Mucosa of stomach (tissue), 1 donor: ENCODE measurements at regions not wholly inside any gene's neighbourhood (a gene's known extent, or its start where the extent isn't known, plus 50 kb on each side); places are given as distances from the start of the nearest gene placed in this dataset.

ENCODE experiments used
- H3K27me3 ChIP-seq: one replicate; pipeline ENCODE4 v1.7.0; 2013; ENCODE audit warnings: mild to moderate bottlenecking, low read length; ENCODE audit not compliant: control insufficient read depth, insufficient read depth
- H3K36me3 ChIP-seq: one replicate; pipeline ENCODE4 v1.7.0; 2013; ENCODE audit warnings: low read length; ENCODE audit not compliant: control insufficient read depth, insufficient read depth
- H3K4me1 ChIP-seq: one replicate; pipeline ENCODE4 v1.7.0; 2013; ENCODE audit warnings: mild to moderate bottlenecking, low read length; ENCODE audit not compliant: control insufficient read depth, insufficient read depth
- H3K4me3 ChIP-seq: one replicate; pipeline ENCODE4 v1.7.0; 2013; ENCODE audit warnings: low read length
- H3K9ac ChIP-seq: one replicate; pipeline ENCODE4 v1.7.0; 2013; ENCODE audit warnings: mild to moderate bottlenecking, low read length, moderate library complexity
- H3K9me3 ChIP-seq: one replicate; pipeline ENCODE4 v1.7.0; 2013; ENCODE audit warnings: mild to moderate bottlenecking, low read length, moderate library complexity; ENCODE audit not compliant: control insufficient read depth
- donor health status: Pancreatic carcinoma.

DNA sequence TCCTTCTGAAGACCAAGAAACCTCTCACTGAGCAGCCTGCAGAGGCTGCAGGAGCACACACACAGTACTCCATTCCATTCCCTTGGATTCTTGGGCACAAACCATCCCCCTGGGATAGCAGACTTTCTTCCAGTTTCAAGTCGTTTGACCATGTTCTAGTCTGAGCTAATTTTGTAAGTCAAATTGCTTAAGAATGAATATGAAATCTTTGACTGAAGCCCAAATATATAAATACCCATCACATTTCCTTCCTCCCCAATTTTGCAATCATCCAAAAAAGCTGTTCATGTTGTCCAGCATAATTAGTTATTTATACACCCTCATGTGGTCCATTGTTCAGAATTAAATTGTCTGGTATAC is 231.2 kb upstream of the TPRG1 start:
- Histone ChIP-seq H3K4me3 (no peak overlapping the region), H3K9ac (no peak overlapping the region), H3K27me3 (no peaks in the 10 kb centered on the region), H3K36me3 (no peaks in the 10 kb centered on the region), H3K4me1 (no peaks in the 10 kb centered on the region), H3K9me3 (no peaks in the 10 kb centered on the region)

DNA sequence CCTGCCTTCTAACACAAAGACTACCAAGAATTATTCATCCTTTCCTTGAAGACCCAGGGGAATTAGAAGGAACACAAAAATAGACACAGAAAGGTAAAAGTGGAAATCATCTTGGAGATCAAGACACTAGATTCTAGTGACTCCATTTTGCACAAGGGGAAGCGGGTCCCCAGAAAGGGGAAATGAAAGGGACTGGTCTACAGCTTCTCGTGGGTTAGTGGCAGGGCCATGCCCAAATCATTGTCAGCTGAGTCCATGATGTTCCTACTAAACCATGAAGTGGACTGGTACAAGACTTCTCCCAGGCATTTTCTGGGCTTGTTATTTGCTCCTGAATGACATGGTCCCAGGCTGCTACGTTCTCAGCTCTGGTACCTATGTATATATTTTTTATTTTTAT is 230.7 kb upstream of the TPRG1 start:
- H3K4me1 ChIP-seq: no peaks in the 10 kb centered on the region
- no peak overlapping the region for H3K4me3 ChIP-seq
- H3K36me3 ChIP-seq: no peaks in the 10 kb centered on the region
- no peak overlapping the region for H3K9ac ChIP-seq
- no peaks in the 10 kb centered on the region for H3K9me3 ChIP-seq
- H3K27me3 ChIP-seq: no peaks in the 10 kb centered on the region

DNA sequence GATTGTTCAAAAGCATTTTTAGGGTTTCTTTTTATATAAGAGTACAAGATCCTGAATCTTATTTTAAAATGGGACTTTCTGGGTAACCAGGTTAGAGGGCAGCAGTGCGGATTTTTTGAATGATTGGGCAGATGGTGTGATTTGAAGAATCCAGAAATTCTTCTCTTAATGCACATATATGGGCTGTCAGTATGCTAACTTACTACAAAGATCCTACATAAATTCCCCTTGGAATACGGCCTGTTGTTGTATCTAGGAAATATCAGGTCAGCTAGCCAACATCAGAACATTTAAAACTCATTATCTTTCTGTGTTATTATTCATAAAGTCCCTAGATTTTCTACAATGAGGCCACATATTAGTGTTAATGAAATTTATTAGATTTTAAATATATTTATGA is 229.6 kb upstream of the TPRG1 start:
- Histone ChIP-seq H3K27me3 (no peaks in the 10 kb centered on the region), H3K4me3 (no peak overlapping the region), H3K4me1 (peaks cover 3% of the 10 kb centered on the region), H3K9ac (no peak overlapping the region), H3K9me3 (no peaks in the 10 kb centered on the region), H3K36me3 (no peaks in the 10 kb centered on the region)

DNA sequence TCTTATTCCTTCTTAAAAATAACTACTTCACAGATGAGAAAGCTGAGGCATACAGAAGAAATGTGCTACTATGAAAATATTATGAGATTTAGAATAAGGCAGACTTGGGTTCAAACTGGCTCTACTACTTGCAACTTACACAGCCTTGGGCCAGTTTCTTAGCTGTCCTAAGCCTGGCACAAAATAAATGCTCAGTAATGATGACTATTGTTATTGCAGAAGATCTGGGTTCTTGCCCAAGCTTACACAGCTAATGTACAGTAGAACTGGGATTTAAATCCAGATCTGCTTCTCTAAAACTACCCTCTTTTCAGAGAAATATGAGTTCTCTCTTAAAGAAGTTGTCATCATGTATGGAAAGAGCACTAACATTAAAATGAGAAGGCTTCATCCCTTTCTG is 228.2 kb upstream of the TPRG1 start:
- Histone ChIP-seq H3K4me1 (peaks cover 16% of the 10 kb centered on the region), H3K4me3 (no peak overlapping the region), H3K9me3 (no peaks in the 10 kb centered on the region), H3K36me3 (no peaks in the 10 kb centered on the region), H3K9ac (no peak overlapping the region), H3K27me3 (no peaks in the 10 kb centered on the region)

DNA sequence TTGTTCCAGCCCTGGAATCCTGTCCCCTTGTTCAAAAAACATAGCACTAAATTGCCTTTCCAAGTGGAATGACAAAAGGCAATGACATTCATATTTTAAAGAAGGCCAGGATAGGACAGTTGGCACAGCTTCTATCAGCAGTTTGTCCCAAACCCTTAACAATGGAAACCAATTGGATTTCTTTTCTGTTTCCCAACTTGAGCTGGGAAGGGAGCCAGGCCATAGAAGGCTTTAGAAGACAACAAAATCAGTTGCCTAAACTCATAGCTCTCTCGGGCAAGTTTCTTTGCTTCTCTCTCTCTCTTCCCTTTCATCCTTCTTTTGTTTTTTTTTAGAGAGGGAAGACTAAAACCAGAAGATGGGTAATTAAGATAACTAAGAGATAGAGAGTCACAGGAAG is 227.7 kb upstream of the TPRG1 start:
- Histone ChIP-seq H3K36me3 (no peaks in the 10 kb centered on the region), H3K4me1 (peaks cover 22% of the 10 kb centered on the region), H3K4me3 (no peak overlapping the region), H3K9me3 (no peaks in the 10 kb centered on the region), H3K9ac (no peak overlapping the region), H3K27me3 (no peaks in the 10 kb centered on the region)

DNA sequence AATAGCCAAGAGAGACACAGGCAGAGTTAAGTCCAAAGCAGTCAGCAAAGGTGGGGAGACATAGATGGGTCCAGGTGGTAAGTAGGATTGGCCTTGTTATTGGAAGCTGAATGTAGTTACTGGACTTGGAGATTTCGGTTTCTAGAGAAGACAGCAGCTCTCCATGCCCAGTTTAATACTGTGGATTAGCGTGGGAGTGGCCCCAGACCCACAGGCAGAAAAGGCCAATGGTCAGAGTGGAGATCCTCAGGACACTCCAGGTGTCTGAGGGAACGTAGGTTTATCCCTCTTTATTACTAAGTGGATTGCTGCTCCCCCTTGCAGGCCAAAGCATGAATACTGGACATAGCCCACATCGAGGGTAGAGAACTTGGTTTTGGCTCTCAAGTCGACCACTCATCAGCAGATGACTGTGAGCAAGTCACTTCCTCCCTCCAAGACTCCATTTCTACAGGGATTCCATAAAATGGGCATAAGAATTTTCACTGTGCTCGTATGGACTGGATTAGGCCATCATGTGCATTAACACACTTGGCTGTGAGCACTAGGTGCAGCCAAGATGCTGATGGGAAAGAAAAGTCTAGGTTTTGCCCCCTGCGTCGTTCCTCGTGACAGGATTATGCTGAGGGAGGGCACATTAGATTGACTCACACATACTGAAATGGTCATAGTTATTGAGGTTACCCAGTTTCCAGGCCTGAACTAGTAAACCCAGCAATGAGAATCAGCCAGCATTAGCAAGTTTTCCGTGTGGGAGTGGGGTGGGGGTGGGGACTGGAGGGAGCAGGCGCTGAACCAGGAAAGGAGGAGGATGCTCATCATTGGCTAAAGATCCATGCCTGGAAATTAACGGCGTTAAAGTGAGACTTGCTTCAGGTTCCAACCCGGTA is 225.2 kb upstream of the TPRG1 start:
- Histone ChIP-seq H3K36me3 (no peaks in the 10 kb centered on the region), H3K4me1 (peaks cover 45% of the 10 kb centered on the region), H3K4me3 (peak overlapping the region; percentile 34), H3K9me3 (no peaks in the 10 kb centered on the region), H3K9ac (peak overlapping the region; percentile 75), H3K27me3 (no peaks in the 10 kb centered on the region)

DNA sequence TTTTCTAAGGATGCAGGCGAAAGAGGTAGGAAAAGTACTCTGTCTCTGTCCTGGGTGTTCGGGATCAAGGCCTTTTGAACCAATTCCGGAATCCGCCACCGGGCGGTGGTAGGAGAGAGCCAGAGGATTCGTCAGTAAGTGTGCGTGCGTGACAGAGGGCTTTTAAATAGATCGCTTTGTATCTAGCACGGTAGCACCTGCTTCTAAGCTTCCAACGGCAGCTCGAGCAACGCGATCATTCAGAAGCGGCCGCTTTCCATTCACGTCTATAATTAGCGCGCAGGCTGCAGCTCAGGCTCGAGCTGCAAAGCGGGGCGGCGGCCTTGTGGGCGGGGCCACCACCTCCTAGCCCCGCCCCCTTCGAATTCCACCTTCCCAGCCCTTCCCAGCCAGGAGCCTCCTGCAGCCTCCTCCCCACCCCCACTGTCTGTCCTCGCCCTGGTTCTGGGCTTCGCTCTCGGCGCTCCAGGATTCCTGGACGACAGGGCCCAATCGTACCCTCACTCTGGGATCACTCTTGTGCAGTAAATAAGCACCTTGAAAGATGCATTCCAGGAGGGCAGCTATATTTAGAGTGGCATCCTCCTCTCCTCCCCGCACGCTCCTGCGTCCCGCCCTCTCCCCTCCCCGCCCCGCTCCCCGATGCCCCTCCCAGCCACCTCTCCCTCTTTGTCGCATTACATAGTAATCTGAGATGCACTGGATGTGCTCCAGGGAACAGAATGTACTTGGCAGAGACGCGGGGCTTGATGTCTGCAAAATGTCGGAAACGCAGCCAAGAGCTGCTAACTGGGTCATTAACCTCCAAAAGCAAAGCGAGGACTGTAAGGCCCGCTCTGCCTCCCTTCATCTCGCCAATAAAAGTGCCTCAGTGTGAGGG is 224.1 kb upstream of the TPRG1 start:
- no peaks in the 10 kb centered on the region for H3K27me3 ChIP-seq
- H3K4me3 ChIP-seq: peak overlapping the region; percentile 34
- H3K9ac ChIP-seq: peak overlapping the region; percentile 75
- no peaks in the 10 kb centered on the region for H3K36me3 ChIP-seq
- H3K9me3 ChIP-seq: no peaks in the 10 kb centered on the region
- H3K4me1 ChIP-seq: peaks cover 47% of the 10 kb centered on the region

DNA sequence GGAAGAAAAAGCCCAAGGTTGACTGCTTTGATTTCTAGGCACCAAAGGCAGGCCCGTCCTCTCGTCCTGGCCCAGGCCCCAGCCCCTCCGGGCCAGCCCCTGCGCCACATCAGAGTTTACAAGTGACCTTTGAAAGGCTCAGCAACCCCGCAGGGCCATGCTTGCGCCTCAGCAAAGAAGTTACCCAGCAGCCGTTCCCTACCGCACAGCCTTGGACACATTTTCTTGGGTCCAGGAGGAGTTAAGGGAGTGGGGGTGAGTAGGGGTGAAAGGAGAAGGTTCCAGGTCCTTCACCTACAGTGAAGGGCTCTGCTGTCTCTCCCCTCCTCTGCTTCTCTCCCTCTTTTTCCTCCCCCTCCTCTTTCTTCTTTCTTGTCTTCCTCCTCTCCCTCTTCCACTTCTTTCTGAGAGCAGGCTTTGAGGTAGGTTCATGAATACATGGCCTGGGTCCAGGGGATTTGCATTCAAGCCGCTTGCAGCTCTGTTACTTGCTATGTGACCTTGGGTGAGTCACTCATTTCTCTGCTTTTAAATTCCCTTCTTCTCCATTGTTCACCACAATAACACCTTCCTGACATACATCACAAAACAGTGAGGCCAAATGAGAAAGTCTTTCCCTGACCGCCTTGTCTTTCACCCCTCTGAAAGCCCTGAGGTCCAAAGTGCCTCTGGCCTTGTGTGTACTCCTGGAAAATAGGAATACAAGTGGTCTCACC is 223.3 kb upstream of the TPRG1 start:
- Histone ChIP-seq H3K9me3 (no peaks in the 10 kb centered on the region), H3K4me3 (no peak overlapping the region), H3K9ac (peak overlapping the region; percentile 75), H3K27me3 (no peaks in the 10 kb centered on the region), H3K4me1 (peaks cover 47% of the 10 kb centered on the region), H3K36me3 (no peaks in the 10 kb centered on the region)

DNA sequence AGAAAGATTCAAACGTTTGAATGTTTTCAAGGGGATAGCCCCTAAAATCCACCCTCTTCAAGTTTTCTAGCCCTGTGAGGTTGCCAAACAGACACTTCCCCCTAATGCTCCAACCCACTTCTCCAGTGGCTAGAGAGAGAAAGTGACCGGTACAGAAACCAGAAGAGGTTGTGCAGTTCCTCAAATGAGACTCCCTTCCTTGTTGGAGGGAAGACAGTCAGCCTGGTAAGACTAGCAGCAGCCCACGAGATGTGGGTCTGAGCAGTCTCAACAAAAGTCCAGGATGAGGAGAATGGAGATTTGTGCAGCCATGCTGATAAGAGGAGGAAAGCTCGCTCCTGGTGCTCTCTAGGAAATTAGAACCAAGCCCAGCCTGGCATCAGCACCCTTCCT is 222.8 kb upstream of the TPRG1 start:
- Histone ChIP-seq H3K9ac (peak overlapping the region; percentile 75), H3K4me1 (peaks cover 47% of the 10 kb centered on the region), H3K27me3 (no peaks in the 10 kb centered on the region), H3K4me3 (no peak overlapping the region), H3K36me3 (no peaks in the 10 kb centered on the region), H3K9me3 (no peaks in the 10 kb centered on the region)

DNA sequence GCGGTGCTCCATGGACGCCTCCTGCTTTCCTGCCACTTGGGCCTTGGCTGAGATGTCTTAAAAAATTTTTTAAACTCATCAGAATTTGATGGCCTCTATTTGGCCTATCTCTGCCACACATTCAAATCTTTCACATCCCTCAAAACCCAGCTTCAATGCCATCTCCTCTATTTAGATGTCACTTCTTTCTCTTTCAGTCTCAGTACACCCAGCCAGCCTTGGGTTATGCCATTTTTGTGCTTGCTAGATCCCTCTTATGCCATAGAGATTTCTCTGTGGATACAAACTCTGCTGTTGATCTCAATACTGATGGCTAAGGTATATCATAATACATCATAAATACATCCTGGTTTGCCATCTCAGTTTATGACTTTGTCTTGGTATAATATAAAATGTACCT is 222.3 kb upstream of the TPRG1 start:
- Histone ChIP-seq H3K27me3 (no peaks in the 10 kb centered on the region), H3K4me1 (peaks cover 47% of the 10 kb centered on the region), H3K9ac (no peak overlapping the region), H3K4me3 (no peak overlapping the region), H3K9me3 (no peaks in the 10 kb centered on the region), H3K36me3 (no peaks in the 10 kb centered on the region)

DNA sequence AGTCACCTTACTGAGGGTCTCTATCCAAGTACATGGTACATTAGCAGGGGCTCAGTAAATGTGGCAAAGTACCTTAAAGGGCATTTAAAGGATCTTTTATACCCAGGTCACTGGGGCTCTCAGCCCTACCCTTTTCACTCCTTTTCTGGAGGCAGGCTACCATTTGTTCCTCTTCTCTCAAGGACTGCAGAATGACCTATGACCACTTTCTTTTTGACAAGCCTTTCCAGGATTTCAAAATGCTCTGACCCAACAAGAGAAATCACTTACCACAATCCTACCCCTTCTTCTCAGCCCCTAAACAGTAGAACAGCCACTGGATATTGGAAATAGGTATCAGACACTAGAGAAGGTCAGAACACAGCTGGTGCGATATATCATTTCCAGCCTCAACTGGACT is 221.8 kb upstream of the TPRG1 start:
- Histone ChIP-seq H3K4me1 (peaks cover 47% of the 10 kb centered on the region), H3K4me3 (no peak overlapping the region), H3K36me3 (no peaks in the 10 kb centered on the region), H3K9ac (no peak overlapping the region), H3K27me3 (no peaks in the 10 kb centered on the region), H3K9me3 (no peaks in the 10 kb centered on the region)
